WERI-Rb-1 (cell line): ENCODE measurements at regions not wholly inside any gene's neighbourhood (a gene's known extent, or its start where the extent isn't known, plus 50 kb on each side); places are given as distances from the start of the nearest gene placed in this dataset.

Experiments
- DNase-seq: peaks from one replicate; pipeline ENCODE4 v3.0.0-alpha.2; 2020
- H3K27ac ChIP-seq: fragments of 250-450 bp; sonication (Bioruptor Pico); 2 replicates; pipeline ENCODE4 v1.5.1; 2020; ENCODE audit warnings: mild to moderate bottlenecking, moderate library complexity
- H3K27me3 ChIP-seq: fragments of 250-450 bp; sonication (Bioruptor Pico); 2 replicates; pipeline ENCODE4 v1.5.1; 2021; ENCODE audit warnings: mild to moderate bottlenecking, low read depth, moderate library complexity; ENCODE audit not compliant: insufficient read depth, severe bottlenecking
- H3K36me3 ChIP-seq: fragments of 250-450 bp; sonication (Bioruptor Pico); 2 replicates; pipeline ENCODE4 v1.5.1; 2020; ENCODE audit warnings: mild to moderate bottlenecking, moderate library complexity
- H3K4me3 ChIP-seq: 2 replicates; pipeline ENCODE4 v1.5.1; 2011; ENCODE audit warnings: low read depth, mild to moderate bottlenecking, control low read depth, low read length
- H3K9me3 ChIP-seq: fragments of 250-450 bp; sonication (Bioruptor Pico); 2 replicates; pipeline ENCODE4 v1.5.1; 2021; ENCODE audit warnings: mild to moderate bottlenecking, moderate library complexity; ENCODE audit not compliant: severe bottlenecking
- TF ChIP-seq, protein P1 (sequence below): IDR thresholded peaks from 2 replicates; pipeline ENCODE4 v1.5.1; 2011; ENCODE audit warnings: low read depth, mild to moderate bottlenecking, control low read depth, inconsistent platforms, low read length

DNA sequence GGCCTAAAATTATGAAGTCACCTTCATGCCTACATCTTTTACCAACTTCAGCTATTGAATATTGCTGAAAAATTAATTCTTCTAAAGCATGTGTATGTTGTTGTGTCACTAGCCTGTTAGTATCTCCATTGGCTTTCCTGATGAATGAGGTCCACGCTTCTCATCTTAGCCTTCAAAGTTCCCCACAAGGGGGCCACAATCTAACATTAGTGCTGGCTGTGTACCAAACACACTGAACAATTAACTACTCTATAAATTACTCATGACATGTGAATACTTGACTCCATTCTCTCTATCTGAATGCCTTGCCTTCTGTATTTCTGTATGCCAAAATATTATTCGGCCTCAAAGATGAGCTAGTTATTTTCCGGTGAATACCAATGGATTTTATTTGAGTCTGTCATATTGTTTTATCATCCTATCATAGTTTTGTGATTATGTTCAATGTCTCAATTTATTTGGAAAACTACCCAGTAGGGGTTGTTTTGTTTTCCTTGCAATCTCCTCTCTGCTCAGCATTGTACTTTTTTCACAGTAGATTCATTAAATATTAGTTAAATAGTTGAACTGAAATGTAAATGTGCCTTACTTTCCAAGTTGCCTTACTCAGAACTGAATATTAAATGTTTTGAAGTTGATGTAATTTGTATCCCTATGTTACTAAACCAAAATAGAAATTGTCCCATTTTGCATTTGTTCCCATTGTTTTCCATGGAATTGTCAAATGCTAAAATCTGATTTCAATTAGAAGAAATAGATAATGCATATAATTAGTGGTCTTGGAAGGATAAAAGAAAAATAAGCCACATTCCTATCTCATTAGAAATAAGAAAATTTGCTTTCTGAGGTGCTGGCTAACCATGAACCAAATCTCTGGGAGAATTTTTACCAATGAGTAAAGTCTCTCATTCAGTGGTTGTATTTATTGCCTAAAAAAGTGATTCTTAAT, 208.4 kb upstream of the COL3A1 start:
- Histone ChIP-seq H3K27me3 (no peaks in the 10 kb centered on the region), H3K27ac (no peak overlapping the region), H3K9me3 (no peaks in the 10 kb centered on the region), H3K36me3 (no peaks in the 10 kb centered on the region), H3K4me3 (no peak overlapping the region)
- TF ChIP-seq, protein P1, sequence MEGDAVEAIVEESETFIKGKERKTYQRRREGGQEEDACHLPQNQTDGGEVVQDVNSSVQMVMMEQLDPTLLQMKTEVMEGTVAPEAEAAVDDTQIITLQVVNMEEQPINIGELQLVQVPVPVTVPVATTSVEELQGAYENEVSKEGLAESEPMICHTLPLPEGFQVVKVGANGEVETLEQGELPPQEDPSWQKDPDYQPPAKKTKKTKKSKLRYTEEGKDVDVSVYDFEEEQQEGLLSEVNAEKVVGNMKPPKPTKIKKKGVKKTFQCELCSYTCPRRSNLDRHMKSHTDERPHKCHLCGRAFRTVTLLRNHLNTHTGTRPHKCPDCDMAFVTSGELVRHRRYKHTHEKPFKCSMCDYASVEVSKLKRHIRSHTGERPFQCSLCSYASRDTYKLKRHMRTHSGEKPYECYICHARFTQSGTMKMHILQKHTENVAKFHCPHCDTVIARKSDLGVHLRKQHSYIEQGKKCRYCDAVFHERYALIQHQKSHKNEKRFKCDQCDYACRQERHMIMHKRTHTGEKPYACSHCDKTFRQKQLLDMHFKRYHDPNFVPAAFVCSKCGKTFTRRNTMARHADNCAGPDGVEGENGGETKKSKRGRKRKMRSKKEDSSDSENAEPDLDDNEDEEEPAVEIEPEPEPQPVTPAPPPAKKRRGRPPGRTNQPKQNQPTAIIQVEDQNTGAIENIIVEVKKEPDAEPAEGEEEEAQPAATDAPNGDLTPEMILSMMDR = peak; percentile 55
- DNase-seq = peak; percentile 40

DNA sequence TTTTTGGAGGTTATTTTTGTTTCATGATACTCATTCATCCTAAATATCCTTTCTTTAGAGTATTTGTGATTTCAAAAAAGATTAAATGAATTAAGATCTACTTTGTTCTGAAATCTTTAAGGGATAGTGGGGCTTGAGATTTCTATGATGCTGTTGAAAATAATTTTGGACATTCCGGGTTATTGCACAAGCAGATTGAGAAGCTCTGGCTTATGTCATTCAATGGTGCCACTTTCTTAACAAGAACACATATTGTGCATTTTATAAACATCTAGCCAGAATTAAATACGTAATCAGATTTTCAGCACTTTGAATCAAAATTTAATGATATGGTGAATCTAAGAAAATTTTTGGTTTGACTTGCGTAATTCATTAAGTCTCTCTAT, 207.7 kb upstream of the COL3A1 start:
- Histone ChIP-seq H3K27me3 (no peaks in the 10 kb centered on the region), H3K9me3 (no peaks in the 10 kb centered on the region), H3K27ac (no peak overlapping the region), H3K4me3 (no peak overlapping the region), H3K36me3 (no peaks in the 10 kb centered on the region)
- TF ChIP-seq, protein P1 = no peak
- no peak for DNase-seq

DNA sequence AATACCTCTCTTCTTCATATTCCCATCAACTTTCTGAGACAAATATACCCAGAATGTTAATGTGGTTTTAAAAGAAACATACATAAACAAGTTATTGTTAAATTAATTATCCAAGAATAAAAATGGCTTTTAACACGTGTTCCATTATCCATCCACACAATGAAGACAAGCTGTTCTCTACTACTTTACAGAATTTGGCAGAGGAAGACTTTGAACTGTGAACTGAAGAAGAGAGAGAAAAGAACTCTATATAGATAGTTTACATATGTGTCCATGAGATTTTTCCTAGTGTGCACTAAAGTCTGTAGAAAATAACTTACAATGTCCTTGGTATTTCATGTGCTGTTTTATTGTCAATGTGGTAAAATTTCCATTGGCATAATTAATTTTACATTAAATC, 207.0 kb upstream of the COL3A1 start:
- H3K36me3 ChIP-seq = no peaks in the 10 kb centered on the region
- H3K27ac ChIP-seq = no peak overlapping the region
- H3K27me3 ChIP-seq = no peaks in the 10 kb centered on the region
- H3K4me3 ChIP-seq = no peak overlapping the region
- H3K9me3 ChIP-seq = no peaks in the 10 kb centered on the region
- DNase-seq = no peak
- TF ChIP-seq, protein P1 = no peak

DNA sequence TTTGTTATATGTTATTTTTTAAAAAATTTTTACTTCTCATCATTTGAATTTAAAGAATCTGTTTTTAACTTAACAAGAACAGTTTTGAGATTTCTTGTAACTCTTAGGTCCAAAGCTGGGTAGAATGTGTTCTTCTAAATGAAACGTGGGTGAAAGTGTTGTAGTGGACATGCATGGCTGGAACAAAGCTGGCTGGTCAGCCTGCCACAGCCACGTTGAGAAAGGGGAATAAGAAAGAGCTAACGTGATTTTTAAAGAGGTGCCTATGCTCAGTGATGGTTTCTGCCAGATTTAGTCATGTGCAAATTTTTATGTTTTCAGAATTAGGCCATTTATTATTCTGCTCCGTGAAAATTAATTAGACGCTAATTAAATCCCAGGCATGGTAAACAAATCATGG, 203.9 kb upstream of the COL3A1 start:
- no peaks in the 10 kb centered on the region for H3K9me3 ChIP-seq
- TF ChIP-seq, protein P1 = no peak
- no peak for DNase-seq
- H3K4me3 ChIP-seq = no peak overlapping the region
- H3K36me3 ChIP-seq = no peaks in the 10 kb centered on the region
- H3K27me3 ChIP-seq = no peaks in the 10 kb centered on the region
- no peak overlapping the region for H3K27ac ChIP-seq

DNA sequence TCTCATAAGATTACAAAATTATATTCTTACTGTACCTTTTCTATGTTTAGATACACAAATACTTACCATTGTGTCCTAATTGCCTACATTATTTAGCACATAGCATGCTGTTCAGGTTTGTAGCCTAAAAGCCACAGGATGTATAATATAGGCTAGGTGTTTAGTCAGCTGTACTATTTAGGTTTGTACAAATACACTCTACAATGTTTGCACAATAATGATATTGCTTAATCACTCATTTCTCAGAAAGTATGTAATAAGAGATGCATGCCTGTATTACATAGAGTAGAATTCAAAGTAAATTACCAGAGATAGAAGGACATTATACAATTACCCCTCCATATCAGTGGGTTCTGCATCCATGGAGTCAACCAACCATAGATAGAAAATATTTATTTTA, 201.1 kb upstream of the COL3A1 start:
- Histone ChIP-seq H3K27ac (no peak overlapping the region), H3K4me3 (no peak overlapping the region), H3K9me3 (no peaks in the 10 kb centered on the region), H3K36me3 (no peaks in the 10 kb centered on the region), H3K27me3 (no peaks in the 10 kb centered on the region)
- TF ChIP-seq, protein P1 = no peak
- DNase-seq = no peak
